Activated naive CD4-positive, alpha-beta T cell treated with anti-CD3 and anti-CD28 coated beads for 36 hours (primary cell): ENCODE measurements at regions not wholly inside any gene's neighbourhood (a gene's known extent, or its start where the extent isn't known, plus 50 kb on each side); places are given as distances from the start of the nearest gene placed in this dataset.

Experiments used
- CTCF ChIA-PET: fragments of 350-600 bp; sonication (Branson Sonifier 250); formaldehyde crosslinking; loops from one replicate; lab custom pipeline; 2021; ENCODE audit warnings: antibody characterized with exemption; lab: Charles Lee
- DNase-seq: peaks from one replicate; pipeline ENCODE4 v3.0.0-alpha.2; 2020
- H3K27ac Mint-ChIP-seq: one replicate; pipeline ENCODE4 v1.8.0; 2021; ENCODE audit warnings: mild to moderate bottlenecking, mixed read lengths
- H3K27me3 Mint-ChIP-seq: one replicate; pipeline ENCODE4 v1.8.0; 2021; ENCODE audit warnings: low read depth, mixed read lengths
- H3K36me3 Mint-ChIP-seq: one replicate; pipeline ENCODE4 v1.8.0; 2021; ENCODE audit warnings: low read depth, mixed read lengths
- H3K4me1 Mint-ChIP-seq: one replicate; pipeline ENCODE4 v1.8.0; 2021; ENCODE audit warnings: low read depth, mixed read lengths
- H3K4me3 Mint-ChIP-seq: one replicate; pipeline ENCODE4 v1.8.0; 2021; ENCODE audit warnings: mild to moderate bottlenecking, moderate library complexity, mixed read lengths
- H3K9me3 Mint-ChIP-seq: one replicate; pipeline ENCODE4 v1.8.0; 2021; ENCODE audit warnings: mixed read lengths
- intact Hi-C: fragments of 100-400 bp; cut with micrococcal nuclease; formaldehyde crosslinking; loops from one replicate; pipeline ENCODE4 v1.15.1; 2023

DNA sequence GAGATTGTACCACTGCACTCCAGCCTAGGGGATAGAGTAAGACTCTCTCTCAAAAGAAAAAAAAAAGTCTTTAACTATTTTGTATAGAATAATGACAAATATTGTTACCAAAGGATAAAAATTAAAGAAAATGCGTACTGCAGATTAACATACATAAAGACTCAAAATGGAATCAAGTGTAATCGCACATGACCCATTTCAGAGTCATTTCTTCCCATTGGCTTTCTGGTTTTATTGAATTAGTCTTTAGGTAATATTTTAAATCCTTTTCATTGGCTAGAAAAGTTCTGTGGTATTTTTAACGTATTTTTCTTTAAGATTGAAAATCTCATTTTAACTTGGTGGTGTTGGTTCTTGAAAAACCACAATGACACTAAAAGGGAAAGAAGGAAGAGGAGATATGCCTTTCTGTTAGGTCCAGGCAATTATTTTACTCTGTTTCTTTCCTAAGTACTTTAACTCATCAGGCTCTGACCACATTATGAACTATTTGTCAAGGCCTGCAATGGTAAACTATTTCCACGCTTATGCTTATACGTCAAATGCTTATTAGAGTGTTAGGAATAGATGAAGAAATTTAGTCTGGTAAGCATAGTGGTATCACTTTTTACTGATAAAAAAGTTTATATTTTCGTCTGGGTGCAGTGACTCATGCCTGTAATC is 52.3 kb downstream of the PLEKHG1 start:
- H3K27ac Mint-ChIP-seq: no peak overlapping the region
- intact Hi-C loops: no loop called here

DNA sequence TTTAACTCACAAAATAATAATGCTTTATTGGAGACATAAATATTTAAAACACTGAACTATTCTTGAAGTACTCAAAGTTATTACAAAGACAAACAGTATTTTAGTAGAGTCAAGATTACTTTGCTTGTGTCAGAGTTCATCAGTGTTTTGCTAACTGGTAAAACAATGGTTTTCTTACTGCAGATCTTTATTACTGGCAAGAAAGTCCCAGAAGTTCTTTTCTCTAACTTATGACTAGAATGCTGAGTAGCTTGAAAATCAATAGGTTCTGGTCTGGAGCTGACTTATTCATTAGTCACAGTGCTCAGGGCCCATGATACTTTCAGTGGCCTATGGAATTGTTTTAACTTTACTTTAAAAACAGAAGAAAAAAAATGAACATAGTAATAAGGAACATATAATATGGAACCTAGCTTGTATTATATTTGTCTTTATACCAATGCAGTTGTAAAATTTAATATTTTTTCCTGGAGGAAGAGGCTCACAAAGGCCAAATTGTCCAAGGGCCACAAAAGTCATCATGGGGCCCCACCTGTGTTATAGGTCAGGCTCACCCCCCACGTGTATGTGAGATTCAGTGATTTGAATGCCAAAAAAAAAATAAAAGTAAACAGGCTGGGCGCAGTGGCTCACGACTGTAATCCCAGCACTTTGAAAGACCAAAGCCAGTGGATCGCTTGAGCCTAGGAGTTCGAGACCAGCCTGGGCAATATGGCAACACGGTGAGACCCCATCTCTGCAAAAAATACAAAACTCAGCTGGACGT is 53.3 kb downstream of the PLEKHG1 start:
- H3K9me3 Mint-ChIP-seq: no peaks in the 10 kb centered on the region
- intact Hi-C loops: no loop called here
- DNase-seq: no peak
- CTCF ChIA-PET: interaction anchor here (0.6 to 1.2 kb wide), 2 partner anchors 67 to 88 kb away, joined by 3 read pairs; no protein-coding TSS in a partner anchor
- no peak overlapping the region for H3K4me3 Mint-ChIP-seq
- no peaks in the 10 kb centered on the region for H3K36me3 Mint-ChIP-seq
- no peaks in the 10 kb centered on the region for H3K27me3 Mint-ChIP-seq
- no peaks in the 10 kb centered on the region for H3K4me1 Mint-ChIP-seq
- H3K27ac Mint-ChIP-seq: no peak overlapping the region

More for the DNA sequence above, 52.3 kb downstream of the PLEKHG1 start:
- no peaks in the 10 kb centered on the region for H3K36me3 Mint-ChIP-seq
- no peak for DNase-seq
- H3K27me3 Mint-ChIP-seq: no peaks in the 10 kb centered on the region
- H3K4me1 Mint-ChIP-seq: no peaks in the 10 kb centered on the region
- H3K4me3 Mint-ChIP-seq: no peak overlapping the region
- CTCF ChIA-PET: no interaction called here
- H3K9me3 Mint-ChIP-seq: no peaks in the 10 kb centered on the region

DNA sequence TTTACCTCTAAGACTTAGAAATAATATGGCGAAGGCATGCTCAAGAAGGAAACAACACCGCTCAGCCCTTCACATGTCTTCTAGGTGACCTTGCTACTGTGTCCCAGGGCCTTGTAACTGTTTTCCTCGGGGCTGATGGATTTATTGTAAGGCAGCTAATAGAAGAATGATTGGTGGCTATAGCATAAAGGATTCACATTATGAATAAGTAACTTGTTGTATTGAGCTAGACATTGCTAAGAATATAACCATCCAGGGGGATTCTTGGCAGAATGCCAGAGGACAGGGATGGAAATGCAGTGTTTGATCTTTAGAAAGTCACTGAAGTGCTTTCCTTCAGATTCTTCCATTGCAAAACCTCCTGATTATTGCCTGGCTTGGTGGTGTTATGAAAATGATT is 54.9 kb downstream of the PLEKHG1 start:
- Mint-ChIP-seq H3K4me1 (no peaks in the 10 kb centered on the region), H3K9me3 (no peaks in the 10 kb centered on the region), H3K36me3 (no peaks in the 10 kb centered on the region), H3K4me3 (no peak overlapping the region), H3K27me3 (peaks cover 3% of the 10 kb centered on the region), H3K27ac (no peak overlapping the region)
- CTCF ChIA-PET: no interaction called here
- intact Hi-C loops: no loop called here
- DNase-seq: no peak

DNA sequence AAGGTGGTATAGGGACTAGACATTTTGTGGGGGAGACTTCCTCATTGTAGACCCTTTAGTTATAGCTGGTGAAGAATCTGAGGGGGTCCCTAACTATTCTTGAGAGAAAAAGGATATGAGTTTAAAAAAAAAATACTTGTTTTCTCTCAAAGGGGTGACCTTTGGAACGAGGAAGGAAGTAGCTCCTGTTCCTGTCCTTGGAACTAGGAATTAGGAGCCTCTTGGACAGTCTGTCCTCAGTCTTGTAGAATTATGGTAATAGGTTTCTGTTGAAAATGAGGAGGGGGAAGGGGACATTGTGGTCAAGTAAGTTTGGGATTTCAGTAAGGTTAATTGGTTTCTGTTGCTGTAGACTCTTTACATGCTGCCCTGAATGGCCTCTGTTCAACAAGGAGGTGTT is 56.5 kb downstream of the PLEKHG1 start:
- Mint-ChIP-seq H3K4me1 (no peaks in the 10 kb centered on the region), H3K27ac (no peak overlapping the region), H3K36me3 (no peaks in the 10 kb centered on the region)

DNA sequence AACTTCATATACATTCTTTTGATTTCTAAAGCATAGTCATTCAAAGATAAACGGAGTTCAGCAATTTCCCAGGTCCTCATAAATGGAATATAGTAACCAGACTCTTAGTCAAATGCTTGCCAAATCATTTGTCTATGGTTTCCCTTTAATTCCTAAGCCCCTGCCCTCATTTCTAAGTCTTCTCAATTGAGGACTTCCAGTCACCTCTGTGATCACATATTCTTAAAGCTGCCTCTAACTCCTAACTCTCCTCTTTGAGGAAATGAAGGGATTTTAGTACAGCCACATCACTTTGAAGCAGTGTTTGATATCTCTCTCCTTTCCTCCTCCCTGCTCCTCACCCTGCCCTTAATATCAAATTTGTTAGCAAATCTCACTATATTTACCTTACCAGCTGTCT is 58.7 kb downstream of the PLEKHG1 start:
- H3K36me3 Mint-ChIP-seq: no peaks in the 10 kb centered on the region
- no peak overlapping the region for H3K27ac Mint-ChIP-seq
- no peak for DNase-seq
- no peaks in the 10 kb centered on the region for H3K4me1 Mint-ChIP-seq
- peaks cover 9% of the 10 kb centered on the region for H3K27me3 Mint-ChIP-seq
- H3K4me3 Mint-ChIP-seq: no peak overlapping the region
- H3K9me3 Mint-ChIP-seq: no peaks in the 10 kb centered on the region
- CTCF ChIA-PET: no interaction called here
- intact Hi-C loops: no loop called here

More for the DNA sequence above, 56.5 kb downstream of the PLEKHG1 start:
- Mint-ChIP-seq H3K27me3 (peaks cover 5% of the 10 kb centered on the region), H3K4me3 (no peak overlapping the region), H3K9me3 (no peaks in the 10 kb centered on the region)
- CTCF ChIA-PET: no interaction called here
- no peak for DNase-seq
- intact Hi-C loops: no loop called here

DNA sequence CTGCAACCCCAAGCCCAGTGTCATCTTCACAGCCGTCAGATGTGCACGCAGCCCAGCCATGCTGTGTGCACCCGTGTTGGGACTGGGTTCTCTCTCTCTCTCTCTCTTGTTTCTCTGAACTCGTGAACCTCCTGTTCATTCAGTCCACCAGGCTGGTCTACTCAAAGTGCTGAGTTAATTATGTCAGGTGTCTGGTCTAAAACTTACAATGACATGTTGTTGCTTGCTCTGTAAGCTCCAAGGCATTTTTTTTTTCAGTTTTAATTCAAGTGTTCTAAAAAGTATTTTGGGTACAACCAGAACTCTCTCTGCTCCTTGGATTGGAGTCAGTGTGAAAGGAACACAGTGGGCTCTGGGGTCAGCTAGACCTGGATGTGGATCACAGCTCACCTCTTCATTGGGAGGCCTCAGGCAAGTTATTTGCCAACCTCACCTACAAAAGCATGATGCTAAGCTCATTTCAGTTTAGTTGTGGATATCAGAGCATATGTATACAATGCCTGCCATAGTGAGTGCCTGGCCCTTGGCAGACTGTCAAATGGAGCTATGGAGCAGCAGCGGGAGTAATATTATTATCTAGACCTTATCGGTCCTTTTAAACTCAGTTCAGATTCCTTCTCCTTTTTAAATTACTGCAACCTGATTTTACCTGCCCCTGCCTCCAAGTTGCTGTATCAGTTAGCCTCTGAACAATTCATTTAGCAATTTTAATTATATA is 59.5 kb downstream of the PLEKHG1 start:
- intact Hi-C loops: no loop called here
- Mint-ChIP-seq H3K27me3 (peaks cover 9% of the 10 kb centered on the region), H3K4me1 (no peaks in the 10 kb centered on the region), H3K9me3 (no peaks in the 10 kb centered on the region), H3K4me3 (no peak overlapping the region), H3K36me3 (no peaks in the 10 kb centered on the region), H3K27ac (no peak overlapping the region)
- CTCF ChIA-PET: no interaction called here
- DNase-seq: no peak

DNA sequence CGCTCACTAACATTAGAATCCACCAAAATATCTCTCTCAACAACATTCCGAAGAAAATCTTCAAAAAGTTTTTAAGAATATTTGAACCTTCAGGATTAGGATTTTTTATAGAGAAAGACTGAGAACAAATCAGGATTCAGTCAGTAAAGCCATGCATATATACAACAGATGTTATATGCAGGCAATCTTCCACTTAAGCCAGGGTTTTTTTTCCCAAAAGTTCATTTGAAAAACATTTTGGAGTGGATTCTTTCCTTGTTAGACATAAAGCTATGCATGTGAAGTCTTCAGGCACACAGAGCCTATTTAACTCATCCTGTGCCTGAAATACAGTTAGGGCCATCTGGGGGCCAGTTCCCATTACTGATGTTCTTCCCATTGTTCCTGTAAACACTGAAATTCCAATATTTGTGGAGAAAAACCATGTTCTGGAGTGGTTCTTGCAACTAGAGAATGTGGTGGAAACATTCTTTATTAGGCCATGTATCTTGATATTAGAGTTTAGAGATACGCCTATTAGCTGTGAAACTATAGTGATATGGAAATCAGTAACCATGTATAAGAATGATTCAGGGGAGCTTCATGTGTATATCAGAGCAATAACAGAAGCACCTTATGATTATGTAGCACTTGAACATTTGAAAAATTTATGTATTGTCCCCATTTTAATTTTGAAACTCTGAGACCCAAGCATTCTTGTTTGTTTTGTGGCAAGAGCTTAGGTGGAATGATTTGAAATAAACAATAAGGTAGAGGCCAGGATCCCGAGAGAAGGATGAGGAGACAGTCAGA is 61.7 kb downstream of the PLEKHG1 start:
- CTCF ChIA-PET: no interaction called here
- Mint-ChIP-seq H3K4me1 (no peaks in the 10 kb centered on the region), H3K36me3 (no peaks in the 10 kb centered on the region), H3K27me3 (peaks cover 12% of the 10 kb centered on the region), H3K4me3 (no peak overlapping the region), H3K27ac (no peak overlapping the region), H3K9me3 (no peaks in the 10 kb centered on the region)
- intact Hi-C loops: no loop called here
- no peak for DNase-seq

DNA sequence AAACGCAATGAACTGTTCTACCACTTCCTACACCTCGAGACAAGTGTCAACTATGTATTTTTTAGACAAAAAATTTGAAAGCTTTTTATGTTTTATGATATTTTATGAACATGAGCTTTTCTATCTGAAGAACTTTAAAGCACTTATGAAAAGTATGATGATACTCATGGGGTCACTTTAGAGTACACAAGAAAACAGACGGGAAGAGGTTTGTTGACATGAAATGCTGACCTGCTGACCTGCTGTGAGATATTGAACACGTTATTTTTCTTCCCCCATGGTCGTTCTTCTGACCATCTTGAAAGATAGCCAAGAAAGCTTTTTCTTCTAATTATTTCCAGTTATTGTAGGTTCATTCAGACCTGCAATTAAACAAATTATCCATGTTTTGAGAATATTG is 63.1 kb downstream of the PLEKHG1 start:
- no peak overlapping the region for H3K4me3 Mint-ChIP-seq
- no peaks in the 10 kb centered on the region for H3K9me3 Mint-ChIP-seq
- H3K27me3 Mint-ChIP-seq: peaks cover 12% of the 10 kb centered on the region
- no peak for DNase-seq
- H3K4me1 Mint-ChIP-seq: no peaks in the 10 kb centered on the region
- CTCF ChIA-PET: interaction anchor here (0.6 kb wide), 2 partner anchors 140 to 153 kb away, joined by 3 read pairs; no protein-coding TSS in a partner anchor
- H3K27ac Mint-ChIP-seq: no peak overlapping the region
- no peaks in the 10 kb centered on the region for H3K36me3 Mint-ChIP-seq
- intact Hi-C loops: no loop called here

DNA sequence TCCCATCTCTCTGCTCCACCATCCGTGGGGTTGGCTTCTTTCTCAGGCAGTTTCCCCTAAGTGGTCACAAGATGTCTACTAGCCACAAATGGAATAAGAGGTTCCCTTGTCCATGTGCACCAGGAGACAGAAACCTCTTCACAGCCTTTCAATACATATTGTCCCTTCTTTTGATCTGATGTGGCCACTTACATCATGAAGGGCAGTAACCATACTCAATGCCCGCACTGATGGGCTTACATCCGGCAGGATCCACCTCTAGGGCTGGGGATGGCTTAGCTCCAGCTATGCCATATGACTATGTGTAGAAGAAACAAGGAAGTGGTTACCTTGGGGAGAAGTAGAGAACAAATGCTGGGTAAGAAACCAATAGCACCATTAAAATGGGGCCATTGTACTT is 64.4 kb downstream of the PLEKHG1 start:
- no peak overlapping the region for H3K4me3 Mint-ChIP-seq
- no peaks in the 10 kb centered on the region for H3K36me3 Mint-ChIP-seq
- DNase-seq: no peak
- H3K27ac Mint-ChIP-seq: no peak overlapping the region
- peaks cover 9% of the 10 kb centered on the region for H3K27me3 Mint-ChIP-seq
- intact Hi-C loops: no loop called here
- no peaks in the 10 kb centered on the region for H3K4me1 Mint-ChIP-seq
- CTCF ChIA-PET: no interaction called here
- no peaks in the 10 kb centered on the region for H3K9me3 Mint-ChIP-seq

DNA sequence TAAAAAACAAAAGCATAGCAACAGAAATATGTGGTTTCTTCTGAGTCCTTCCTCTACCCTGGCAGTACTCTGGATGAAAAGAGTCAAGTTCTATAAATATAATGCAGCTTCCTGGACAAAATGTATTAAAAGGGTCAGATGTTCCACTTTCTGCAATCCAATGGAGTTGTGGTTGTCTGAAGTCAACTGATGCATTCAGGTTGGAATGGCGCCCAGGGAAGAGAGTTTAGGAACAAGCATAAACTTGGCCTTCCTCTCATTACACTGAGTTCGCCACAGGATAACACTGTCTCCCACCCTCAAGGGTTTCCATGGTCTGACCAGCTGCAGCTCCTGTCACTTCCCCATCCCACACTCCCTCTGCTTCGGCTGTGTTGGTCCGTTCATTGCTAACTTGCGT is 66.4 kb downstream of the PLEKHG1 start:
- no peak for DNase-seq
- no peaks in the 10 kb centered on the region for H3K9me3 Mint-ChIP-seq
- peaks cover 7% of the 10 kb centered on the region for H3K27me3 Mint-ChIP-seq
- no peaks in the 10 kb centered on the region for H3K36me3 Mint-ChIP-seq
- H3K4me3 Mint-ChIP-seq: no peak overlapping the region
- intact Hi-C loops: no loop called here
- no peak overlapping the region for H3K27ac Mint-ChIP-seq
- CTCF ChIA-PET: interaction anchor here (0.6 kb wide), 1 partner anchor 143 kb away, joined by 4 read pairs; no protein-coding TSS in a partner anchor
- no peaks in the 10 kb centered on the region for H3K4me1 Mint-ChIP-seq

DNA sequence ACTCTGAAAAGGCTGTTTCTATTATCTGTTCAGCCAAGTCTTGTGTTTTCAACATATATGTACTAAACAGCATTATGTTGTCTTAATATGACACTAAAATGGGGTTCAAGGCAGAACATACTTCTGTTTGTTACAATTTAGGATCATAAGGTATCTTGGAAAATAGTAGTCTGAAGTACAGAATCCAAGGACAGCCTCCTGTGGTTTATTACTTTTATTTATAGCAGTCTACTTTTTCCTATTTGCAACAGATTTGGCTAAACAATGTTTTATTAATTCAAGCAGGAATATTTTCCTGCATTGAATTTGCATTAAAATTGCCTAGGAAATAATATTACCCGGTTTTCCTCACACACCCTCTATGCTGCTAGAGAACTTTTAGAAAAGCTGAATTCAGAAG is 67.7 kb downstream of the PLEKHG1 start:
- intact Hi-C loops: no loop called here
- H3K27me3 Mint-ChIP-seq: peaks cover 7% of the 10 kb centered on the region
- CTCF ChIA-PET: interaction anchor here (0.9 kb wide), 1 partner anchor 18 kb away, joined by 3 read pairs; no protein-coding TSS in a partner anchor
- no peaks in the 10 kb centered on the region for H3K4me1 Mint-ChIP-seq
- H3K27ac Mint-ChIP-seq: no peak overlapping the region
- no peaks in the 10 kb centered on the region for H3K36me3 Mint-ChIP-seq
- no peak overlapping the region for H3K4me3 Mint-ChIP-seq
- H3K9me3 Mint-ChIP-seq: no peaks in the 10 kb centered on the region
- DNase-seq: no peak
